ENCODE measurements at regions not wholly inside any gene's neighbourhood (a gene's known extent, or its start where the extent isn't known, plus 50 kb on each side); places are given as distances from the start of the nearest gene placed in this dataset.

- TF ChIP-seq EZH2 (IDR thresholded peaks at IDR 0.05; ENCODE audit: low read length, missing control alignments): no peak
- TF ChIP-seq CTCF (conservative IDR thresholded peaks at IDR 0.05 in 1 of 2, IDR thresholded peaks at IDR 0.05 in 1 of 2; ENCODE audit: low read depth in 1 of 2, low read length in 2 of 2): no peak
- Histone ChIP-seq H3K79me2 (ENCODE audit: control insufficient read depth, insufficient read depth, low read length) (no peaks in the 10 kb centered on the region), H3K27ac (ENCODE audit: insufficient read depth, low read length) (no peak overlapping the region), H2AFZ (ENCODE audit: low read length) (no peak overlapping the region), H3K4me2 (ENCODE audit: extremely low read depth, insufficient read depth, low read length) (no peak overlapping the region), H3K9me3 (ENCODE audit: control insufficient read depth, insufficient read depth, low read depth, low read length) (no peaks in the 10 kb centered on the region), H3K36me3 (ENCODE audit: control insufficient read depth, insufficient read depth, low read length) (no peaks in the 10 kb centered on the region), H3K4me1 (ENCODE audit: control insufficient read depth, extremely low read depth, insufficient read depth, low read length) (peaks cover 2% of the 10 kb centered on the region), H3K27me3 (ENCODE audit: control insufficient read depth, insufficient read depth, low read length) (no peaks in the 10 kb centered on the region), H3K9ac (ENCODE audit: insufficient read depth, low read length) (no peak overlapping the region), H3K4me3 (replicated peaks in 1 of 4; ENCODE audit: control extremely low read depth in 1 of 4, insufficient read depth in 1 of 4, low read depth in 3 of 4, low read length in 4 of 4) (no peak overlapping the region), H4K20me1 (ENCODE audit: control insufficient read depth, extremely low read depth, insufficient read depth, low read length) (no peaks in the 10 kb centered on the region)
- DNase-seq (ENCODE audit: low read depth in 2 of 2): no peak
These were observed 125.2 kb upstream of the CDH6 start for GRCh38 chr5:31068287-31068686.

DNA sequence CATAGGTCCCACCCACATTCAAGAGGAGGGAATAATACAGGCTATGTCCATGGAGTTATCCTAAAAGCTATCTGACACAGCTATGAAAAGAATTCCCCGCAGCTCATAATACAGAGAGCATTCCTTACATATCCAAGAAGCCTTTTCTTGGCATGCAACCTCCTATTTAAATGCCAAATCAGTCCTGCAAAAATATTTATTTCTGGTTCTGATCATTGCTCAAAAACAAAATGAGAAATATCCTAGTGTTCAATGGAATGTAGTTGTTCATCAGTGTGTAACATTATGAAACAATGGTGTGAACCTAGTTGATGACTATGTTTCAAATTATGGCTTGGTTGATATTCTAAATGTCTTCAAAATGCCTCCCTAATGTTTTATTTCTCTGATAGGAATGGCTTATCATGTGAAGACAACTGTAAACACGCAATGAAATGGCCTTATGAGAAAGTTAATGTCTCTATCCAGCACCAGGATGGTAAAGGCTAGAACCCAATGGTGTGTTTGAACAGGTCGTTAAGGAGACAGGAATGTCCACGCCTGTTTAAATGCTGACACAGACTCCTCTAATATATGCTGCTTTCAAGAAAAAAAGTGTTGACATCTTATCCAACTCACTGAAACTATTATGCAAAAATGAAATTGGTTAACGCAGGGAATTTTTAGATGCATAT lies 126.7 kb upstream of the CDH6 start:
- no peak for TF ChIP-seq EZH2 (IDR thresholded peaks at IDR 0.05; ENCODE audit: low read length, missing control alignments)
- no peak for TF ChIP-seq CTCF (conservative IDR thresholded peaks at IDR 0.05 in 1 of 2, IDR thresholded peaks at IDR 0.05 in 1 of 2; ENCODE audit: low read depth in 1 of 2, low read length in 2 of 2)
- DNase-seq (ENCODE audit: low read depth in 2 of 2): peak in 1 of 2 donors; percentile 85
- Histone ChIP-seq H4K20me1 (ENCODE audit: control insufficient read depth, extremely low read depth, insufficient read depth, low read length) (no peaks in the 10 kb centered on the region), H3K27ac (ENCODE audit: insufficient read depth, low read length) (no peak overlapping the region), H3K4me2 (ENCODE audit: extremely low read depth, insufficient read depth, low read length) (no peak overlapping the region), H3K9ac (ENCODE audit: insufficient read depth, low read length) (no peak overlapping the region), H3K27me3 (ENCODE audit: control insufficient read depth, insufficient read depth, low read length) (no peaks in the 10 kb centered on the region), H3K79me2 (ENCODE audit: control insufficient read depth, insufficient read depth, low read length) (no peaks in the 10 kb centered on the region), H3K36me3 (ENCODE audit: control insufficient read depth, insufficient read depth, low read length) (no peaks in the 10 kb centered on the region), H3K4me1 (ENCODE audit: control insufficient read depth, extremely low read depth, insufficient read depth, low read length) (peaks cover 2% of the 10 kb centered on the region), H2AFZ (ENCODE audit: low read length) (no peak overlapping the region), H3K9me3 (ENCODE audit: control insufficient read depth, insufficient read depth, low read depth, low read length) (no peaks in the 10 kb centered on the region), H3K4me3 (replicated peaks in 1 of 4; ENCODE audit: control extremely low read depth in 1 of 4, insufficient read depth in 1 of 4, low read depth in 3 of 4, low read length in 4 of 4) (no peak overlapping the region)

- TF ChIP-seq CTCF (conservative IDR thresholded peaks at IDR 0.05 in 1 of 2, IDR thresholded peaks at IDR 0.05 in 1 of 2; ENCODE audit: low read depth in 1 of 2, low read length in 2 of 2) (no peak), EZH2 (IDR thresholded peaks at IDR 0.05; ENCODE audit: low read length, missing control alignments) (no peak)
- H3K4me3 ChIP-seq (replicated peaks in 1 of 4; ENCODE audit: control extremely low read depth in 1 of 4, insufficient read depth in 1 of 4, low read depth in 3 of 4, low read length in 4 of 4): no peak overlapping the region
- no peak overlapping the region for H3K9ac ChIP-seq (ENCODE audit: insufficient read depth, low read length)
- H2AFZ ChIP-seq (ENCODE audit: low read length): no peak overlapping the region
- H3K4me2 ChIP-seq (ENCODE audit: extremely low read depth, insufficient read depth, low read length): no peak overlapping the region
- no peak overlapping the region for H3K27ac ChIP-seq (ENCODE audit: insufficient read depth, low read length)
- H3K27me3 ChIP-seq (ENCODE audit: control insufficient read depth, insufficient read depth, low read length): no peaks in the 10 kb centered on the region
- DNase-seq (ENCODE audit: low read depth in 2 of 2): no peak
- no peaks in the 10 kb centered on the region for H3K9me3 ChIP-seq (ENCODE audit: control insufficient read depth, insufficient read depth, low read depth, low read length)
- no peaks in the 10 kb centered on the region for H4K20me1 ChIP-seq (ENCODE audit: control insufficient read depth, extremely low read depth, insufficient read depth, low read length)
- H3K79me2 ChIP-seq (ENCODE audit: control insufficient read depth, insufficient read depth, low read length): no peaks in the 10 kb centered on the region
- peaks cover 2% of the 10 kb centered on the region for H3K4me1 ChIP-seq (ENCODE audit: control insufficient read depth, extremely low read depth, insufficient read depth, low read length)
- H3K36me3 ChIP-seq (ENCODE audit: control insufficient read depth, insufficient read depth, low read length): no peaks in the 10 kb centered on the region
These were observed 129.3 kb upstream of the CDH6 start for GRCh38 chr5:31064215-31064614.

Measured in fibroblast of lung (primary cell).